UCSD-AML1 (cell line): ENCODE measurements at regions not wholly inside any gene's neighbourhood (a gene's known extent, or its start where the extent isn't known, plus 50 kb on each side); places are given as distances from the start of the nearest gene placed in this dataset.
"Not testable (repeated sequence)": the region's sequence is repeated elsewhere in the genome, so short reads cannot be mapped to it uniquely, and the experiment has no call there.

Experiments used
- DNase-seq: peaks from one replicate; lab custom pipeline; 2025; ENCODE audit not compliant: unreplicated experiment; lab: John Stamatoyannopoulos, UW

- DNase-seq: not testable (repeated sequence)
These were observed 92.1 kb upstream of the MSH6 start for GRCh38 chr2:47690706-47691325.

GRCh38 chr2:47690132-47690531 lies 92.8 kb upstream of the MSH6 start:
- no peak for DNase-seq

- DNase-seq: not testable (repeated sequence)
These were observed 93.8 kb upstream of the MSH6 start for GRCh38 chr2:47689118-47689517.

- peak; percentile 60 for DNase-seq
These were observed 94.4 kb upstream of the MSH6 start for GRCh38 chr2:47688561-47688960.

GRCh38 chr2:47687856-47688255 lies 95.1 kb upstream of the MSH6 start:
- DNase-seq: no peak

- DNase-seq: no peak
These were observed 96.9 kb upstream of the MSH6 start for GRCh38 chr2:47686018-47686417.

- DNase-seq: no peak
These were observed 100.7 kb upstream of the MSH6 start for GRCh38 chr2:47682216-47682749.

GRCh38 chr2:47676261-47676926 lies 105.6 kb upstream of the KCNK12 start:
- no peak for DNase-seq

GRCh38 chr2:47675196-47675825 lies 104.5 kb upstream of the KCNK12 start:
- no peak for DNase-seq

- no peak for DNase-seq
These were observed 95.5 kb upstream of the KCNK12 start for GRCh38 chr2:47666332-47666731.

GRCh38 chr2:47664817-47665216 lies 94.0 kb upstream of the KCNK12 start:
- DNase-seq: no peak

GRCh38 chr2:47662552-47662951 lies 91.8 kb upstream of the KCNK12 start:
- DNase-seq: no peak

- DNase-seq: no peak
These were observed 90.5 kb upstream of the KCNK12 start for GRCh38 chr2:47661310-47661709.

GRCh38 chr2:47660168-47660567 lies 89.4 kb upstream of the KCNK12 start:
- DNase-seq: no peak

- no peak for DNase-seq
These were observed 88.0 kb upstream of the KCNK12 start for GRCh38 chr2:47658646-47659320.

- DNase-seq: no peak
These were observed 87.2 kb upstream of the KCNK12 start for GRCh38 chr2:47657886-47658489.

- DNase-seq: no peak
These were observed 86.2 kb upstream of the KCNK12 start for GRCh38 chr2:47656715-47657600.

GRCh38 chr2:47655563-47655880 lies 84.7 kb upstream of the KCNK12 start:
- DNase-seq: no peak

GRCh38 chr2:47654790-47655562 lies 84.2 kb upstream of the KCNK12 start:
- DNase-seq: no peak
